ENCODE measurements at regions not wholly inside any gene's neighbourhood (a gene's known extent, or its start where the extent isn't known, plus 50 kb on each side); places are given as distances from the start of the nearest gene placed in this dataset.

GRCh38 chr14:87170179-87170578 is 822.8 kb downstream of the GALC start:
- DNase-seq (ENCODE audit: low read depth in 3 of 3) = no peak

DNA sequence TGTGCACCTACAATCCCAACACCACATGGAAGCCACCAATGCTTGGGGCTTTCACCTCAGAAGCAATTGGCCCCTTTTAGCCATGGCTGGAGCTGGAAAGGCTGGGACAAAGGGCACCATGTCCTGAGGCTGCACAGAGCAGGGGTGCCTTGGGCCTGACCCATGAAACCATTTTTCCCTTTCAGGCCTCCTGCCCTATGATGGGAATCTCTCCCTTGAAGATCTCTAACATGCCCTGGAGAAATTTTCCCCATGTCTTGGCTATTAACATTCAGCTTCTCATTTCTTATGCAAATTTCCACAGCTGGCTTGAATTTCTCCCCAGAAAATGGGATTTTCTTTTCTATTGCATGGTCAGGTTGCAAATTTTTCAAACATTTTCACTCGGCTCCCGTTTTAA is 823.6 kb downstream of the GALC start:
- no peak for DNase-seq (ENCODE audit: low read depth in 3 of 3)

- DNase-seq (ENCODE audit: low read depth in 3 of 3) = no peak
These were observed 831.5 kb downstream of the GALC start for GRCh38 chr14:87161502-87161901.

GRCh38 chr14:87160989-87161388 is 832.0 kb downstream of the GALC start:
- no peak for DNase-seq (ENCODE audit: low read depth in 3 of 3)

- DNase-seq (ENCODE audit: low read depth in 3 of 3) = no peak
These were observed 834.7 kb downstream of the GALC start for GRCh38 chr14:87158283-87158682.

GRCh38 chr14:87156878-87157277 is 836.1 kb downstream of the GALC start:
- DNase-seq (ENCODE audit: low read depth in 3 of 3) = no peak

DNA sequence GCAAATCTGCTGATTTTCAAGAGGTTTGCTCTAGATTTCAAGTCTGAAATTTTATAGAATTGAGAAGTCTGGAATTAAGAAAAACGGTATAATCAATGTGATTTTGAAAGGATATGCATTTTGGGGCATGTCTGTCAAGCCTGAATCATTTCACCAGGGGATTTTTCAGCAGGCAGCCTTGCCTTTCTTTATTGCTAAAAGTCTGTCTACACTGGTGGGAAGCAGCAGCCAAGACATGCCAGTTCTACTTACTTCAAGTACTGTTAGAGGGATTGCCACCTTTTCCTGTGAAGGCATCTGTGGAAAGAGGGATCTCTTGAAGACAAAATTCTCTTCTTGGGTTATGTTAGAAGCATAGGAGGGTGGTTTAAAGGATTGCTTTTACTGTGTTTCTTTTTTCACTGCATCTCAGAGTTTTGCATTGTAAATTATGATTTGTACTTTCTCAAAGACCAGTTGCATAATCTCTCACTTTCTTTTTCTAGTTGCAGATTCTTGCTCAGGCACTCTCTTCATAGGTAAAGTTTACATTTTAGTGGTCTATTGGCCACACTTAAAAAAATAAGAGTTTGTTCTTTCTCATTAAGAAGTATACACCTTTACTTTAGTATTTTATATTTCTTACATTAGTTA is 837.0 kb downstream of the GALC start:
- no peak for DNase-seq (ENCODE audit: low read depth in 3 of 3)

- no peak for DNase-seq (ENCODE audit: low read depth in 3 of 3)
These were observed 839.1 kb downstream of the GALC start for GRCh38 chr14:87153901-87154300.

DNA sequence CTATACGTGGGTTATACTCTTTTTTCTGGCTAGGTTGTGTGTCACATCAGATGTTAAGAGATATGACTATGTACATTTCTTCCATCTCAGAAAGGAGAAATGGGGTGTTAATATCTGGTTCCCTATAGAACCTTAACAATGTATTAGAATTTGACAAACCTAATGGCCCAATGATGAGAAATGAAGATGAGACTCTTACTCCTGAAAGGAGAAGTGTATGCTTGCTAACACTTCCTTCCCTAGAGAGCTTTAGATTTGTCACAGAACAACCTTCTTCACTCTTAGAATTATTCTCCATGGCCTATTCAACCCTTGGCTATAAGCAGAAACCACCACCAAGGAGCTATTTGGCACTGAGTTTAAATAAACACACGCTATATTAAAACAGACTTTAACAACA is 839.6 kb downstream of the GALC start:
- no peak for DNase-seq (ENCODE audit: low read depth in 3 of 3)

DNA sequence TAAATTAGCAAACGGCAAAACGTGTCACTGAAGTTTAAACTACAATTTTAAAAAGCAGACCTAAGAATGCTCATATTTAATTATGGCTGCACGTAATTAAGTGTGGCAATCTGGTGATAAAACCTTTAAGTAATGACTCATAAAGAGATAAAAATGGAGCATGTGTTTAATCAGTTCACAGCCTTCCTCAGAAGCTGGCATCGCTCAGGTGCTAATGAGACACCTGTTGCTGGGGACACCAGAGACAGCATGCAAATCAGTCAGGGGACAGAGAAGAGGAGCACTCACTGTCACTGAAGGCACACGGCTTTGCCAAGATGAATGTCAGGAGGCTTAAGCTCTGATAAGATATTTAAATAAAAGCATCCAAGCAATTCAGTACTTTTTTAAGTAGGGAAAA is 840.3 kb downstream of the GALC start:
- no peak for DNase-seq (ENCODE audit: low read depth in 3 of 3)

DNA sequence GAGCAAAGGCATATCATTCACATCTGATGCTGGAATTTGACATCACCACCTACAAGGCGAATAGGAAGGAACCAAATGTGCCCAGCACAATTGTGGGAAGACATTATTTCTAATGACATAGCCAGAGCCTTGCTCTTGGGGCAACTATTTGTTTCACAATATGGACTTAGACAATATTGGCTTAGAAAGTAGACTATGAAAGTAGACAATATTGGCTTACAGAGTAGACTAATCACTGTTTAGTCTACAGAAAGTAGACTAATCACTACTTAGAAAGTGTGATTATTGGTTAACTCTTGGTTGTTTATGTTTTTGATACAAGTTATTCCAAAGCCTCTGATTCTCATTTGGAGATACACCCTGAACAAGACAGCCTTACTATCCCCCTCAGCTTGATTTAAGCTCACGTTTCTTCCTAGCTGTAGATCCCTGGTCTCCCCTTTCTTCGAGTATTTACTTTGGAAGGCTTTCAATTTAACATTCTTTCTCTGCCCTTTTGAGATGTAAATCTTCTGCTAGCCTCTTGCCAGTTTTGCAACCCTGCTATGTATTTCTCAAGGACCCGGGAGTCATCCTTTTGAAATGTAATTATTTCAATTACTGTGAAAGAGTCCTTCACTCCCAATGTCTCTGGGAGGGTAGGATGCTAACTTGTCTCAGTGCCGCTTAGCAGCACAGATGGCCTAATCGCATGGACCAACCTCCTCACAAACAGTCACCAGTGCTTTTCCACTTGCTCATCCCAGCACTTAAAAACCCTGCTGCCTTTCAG is 843.2 kb downstream of the GALC start:
- DNase-seq (ENCODE audit: low read depth in 3 of 3) = no peak

GRCh38 chr14:87148655-87149054 is 844.3 kb downstream of the GALC start:
- DNase-seq (ENCODE audit: low read depth in 3 of 3) = no peak

DNA sequence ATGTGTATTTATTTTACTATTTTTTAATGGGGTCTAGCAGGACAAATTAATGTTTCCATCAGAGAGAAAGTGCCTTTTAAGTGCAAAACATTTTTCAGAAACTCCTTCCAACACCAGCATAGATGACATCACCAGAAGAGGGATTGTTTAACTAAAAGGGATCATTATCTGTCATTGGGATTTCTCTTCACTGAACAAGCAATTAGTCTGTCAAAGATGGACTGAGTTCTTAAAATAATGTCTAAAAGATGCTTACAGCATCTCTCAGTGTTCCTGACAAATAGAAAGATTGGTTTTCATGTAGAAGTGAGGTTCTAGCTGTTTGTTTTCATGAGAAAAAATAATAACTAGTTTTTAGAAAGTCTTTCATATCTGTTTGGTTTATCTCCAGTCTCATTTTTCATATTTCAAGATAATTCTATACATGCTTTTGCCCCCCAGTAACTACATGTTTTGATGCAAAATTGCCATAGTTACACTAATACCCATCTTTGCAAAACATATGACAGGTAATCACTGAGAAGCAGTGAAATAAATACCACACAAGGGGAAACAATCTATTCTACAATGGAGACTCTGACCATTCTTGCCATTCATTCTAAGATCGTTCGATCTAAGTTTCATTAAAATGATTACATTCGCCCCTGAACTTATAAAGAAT is 850.3 kb downstream of the GALC start:
- no peak for DNase-seq (ENCODE audit: low read depth in 3 of 3)

GRCh38 chr14:87141801-87142200 is 851.2 kb downstream of the GALC start:
- no peak for DNase-seq (ENCODE audit: low read depth in 3 of 3)

DNA sequence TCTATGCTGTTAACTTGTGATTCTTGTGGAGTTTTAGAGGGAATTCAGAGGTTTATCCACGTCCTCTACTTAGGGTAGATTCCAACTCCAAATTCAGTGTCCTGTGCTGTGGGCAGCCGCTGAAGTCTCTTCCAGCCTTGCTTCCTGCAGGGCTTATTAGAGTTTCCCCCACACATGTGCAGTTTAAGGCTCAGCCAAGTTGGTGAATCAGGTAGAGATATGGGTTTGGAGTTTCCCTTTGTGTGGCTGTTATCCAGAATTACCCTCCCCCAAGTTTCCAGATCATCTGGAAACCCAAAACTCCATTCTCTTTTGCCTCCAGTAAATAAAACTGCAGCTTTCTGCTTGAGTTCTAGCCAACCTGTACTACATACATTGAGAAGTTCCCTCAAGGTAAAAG is 853.7 kb downstream of the GALC start:
- DNase-seq (ENCODE audit: low read depth in 3 of 3) = no peak

DNA sequence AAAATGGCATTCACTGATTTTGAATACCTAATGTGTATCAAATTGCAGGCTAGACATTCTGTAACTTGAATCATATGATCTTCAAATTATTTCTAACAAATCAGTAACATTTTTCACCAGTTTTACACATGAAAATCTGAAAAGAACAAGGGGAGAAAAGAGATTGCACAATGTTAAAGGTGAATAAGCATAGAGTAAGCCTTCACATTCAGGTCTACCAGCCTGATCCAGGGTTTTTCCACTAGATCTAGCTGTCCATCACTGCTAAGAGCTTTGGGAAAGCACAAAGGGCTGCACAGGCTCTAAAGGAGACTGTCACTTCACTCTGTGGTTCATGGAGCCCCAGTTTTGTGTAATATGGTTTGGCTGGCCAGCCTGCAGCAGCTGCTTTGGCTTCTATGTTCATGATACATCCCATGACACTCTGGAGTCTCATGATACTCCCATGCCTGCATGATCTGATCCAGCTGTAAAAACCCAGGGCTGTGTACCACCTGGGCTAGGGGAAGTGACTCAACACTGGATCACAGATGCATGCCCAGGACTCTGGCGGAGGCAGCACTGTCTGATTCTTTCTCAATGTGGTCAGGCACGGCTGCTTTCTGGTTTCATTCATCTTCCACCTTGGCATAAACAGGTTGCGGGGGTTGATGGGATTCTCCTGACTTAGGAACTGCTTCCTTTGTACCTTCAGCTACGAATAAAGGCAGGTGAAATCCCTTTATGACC is 859.7 kb downstream of the GALC start:
- no peak for DNase-seq (ENCODE audit: low read depth in 3 of 3)

DNA sequence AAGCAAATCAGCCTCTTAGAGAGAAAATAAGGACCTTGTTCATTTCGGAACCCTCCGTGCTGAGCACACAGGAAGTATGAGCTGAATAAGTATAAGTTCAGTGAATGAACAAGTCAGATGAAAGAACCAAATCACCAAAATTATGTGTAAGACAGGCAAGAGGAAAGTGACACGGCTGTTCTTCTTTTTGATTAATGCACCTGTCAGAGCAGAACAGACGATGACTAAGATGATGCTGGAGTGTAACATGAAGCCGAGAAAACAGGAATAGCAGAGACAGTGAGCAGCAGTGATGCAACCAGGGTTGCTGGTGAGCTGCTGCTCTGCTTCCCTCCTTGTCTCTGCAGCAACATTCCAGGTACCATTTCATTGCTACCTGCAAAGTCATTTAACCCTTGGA is 861.1 kb downstream of the GALC start:
- DNase-seq (ENCODE audit: low read depth in 3 of 3) = no peak

DNA sequence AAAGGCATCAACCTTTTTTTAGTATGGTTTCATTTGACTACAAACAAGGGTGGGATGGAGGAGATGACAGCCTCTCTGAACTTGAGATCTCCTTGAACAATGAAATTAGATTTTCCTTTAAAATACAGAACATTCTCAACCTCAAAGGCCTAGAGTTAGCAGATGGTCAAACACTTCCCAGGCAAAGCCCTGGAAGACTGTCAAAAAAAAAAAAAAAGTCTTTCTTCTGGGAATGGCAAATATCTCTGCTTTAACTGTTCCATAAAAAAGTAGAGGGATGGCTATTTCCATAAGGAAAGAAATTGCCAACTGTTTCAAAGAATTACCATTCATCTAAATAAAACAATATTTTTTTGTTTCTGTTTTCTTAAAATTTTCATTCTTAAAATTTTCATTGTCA is 870.8 kb downstream of the GALC start:
- DNase-seq (ENCODE audit: low read depth in 3 of 3) = no peak

- DNase-seq (ENCODE audit: low read depth in 3 of 3) = no peak
These were observed 871.3 kb downstream of the GALC start for GRCh38 chr14:87121716-87122115.

DNA sequence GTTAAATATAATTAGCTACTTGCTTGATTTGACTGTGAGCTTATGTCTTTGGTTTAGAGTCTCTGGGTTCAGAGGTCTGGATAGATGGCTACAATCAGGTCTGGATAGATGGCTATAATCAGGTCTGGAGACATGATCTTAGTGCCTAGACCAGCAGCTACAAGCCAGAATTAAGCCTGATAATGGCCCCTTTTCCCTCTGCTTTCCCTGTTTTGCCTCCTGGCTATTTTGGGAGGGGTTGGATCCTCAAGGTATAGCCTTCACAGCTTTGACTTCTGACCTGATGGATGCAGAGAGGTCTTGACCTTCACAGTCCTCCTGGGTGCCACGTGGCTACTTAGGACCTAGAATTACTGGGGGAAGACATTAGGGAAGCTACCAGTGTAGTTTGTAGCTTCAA is 877.7 kb downstream of the GALC start:
- no peak for DNase-seq (ENCODE audit: low read depth in 3 of 3)

DNA sequence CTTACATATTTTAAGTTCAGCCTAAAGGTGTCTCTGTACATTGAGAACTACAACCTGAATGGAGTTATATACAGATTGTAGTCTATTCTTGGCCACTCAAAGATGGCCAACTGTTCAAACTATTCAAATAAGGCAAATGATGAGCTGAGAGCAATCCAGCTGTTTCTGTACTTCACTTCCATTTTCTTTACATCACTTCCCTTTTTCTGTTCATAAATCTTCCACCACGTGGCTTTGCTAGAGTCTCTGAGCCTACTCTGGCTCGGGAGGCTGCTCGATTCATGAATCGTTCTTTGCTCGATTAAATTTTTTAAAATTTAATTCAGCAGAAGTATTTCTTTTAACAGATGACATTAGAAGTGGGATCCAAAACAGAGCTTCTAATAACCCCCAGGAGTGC is 879.7 kb downstream of the GALC start:
- DNase-seq (ENCODE audit: low read depth in 3 of 3) = no peak

DNA sequence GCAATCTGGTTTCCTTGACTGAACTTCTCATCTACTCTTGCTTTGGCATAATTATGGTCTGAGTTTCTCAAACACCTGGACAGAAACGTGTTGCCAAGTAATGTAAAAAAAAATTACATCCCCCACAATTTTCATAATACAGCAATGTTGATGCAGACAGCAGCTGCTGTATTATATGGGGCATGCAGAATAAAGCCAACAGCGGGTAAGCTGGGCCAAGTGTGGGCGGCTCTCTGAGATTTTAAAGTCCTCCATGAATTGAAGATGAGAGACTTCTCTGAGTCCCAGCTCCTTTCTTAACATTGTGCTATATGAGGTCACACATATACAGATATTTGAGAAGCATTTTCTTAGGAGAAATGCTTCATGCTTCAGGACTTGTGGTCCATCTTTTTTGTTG is 881.2 kb downstream of the GALC start:
- no peak for DNase-seq (ENCODE audit: low read depth in 3 of 3)

- DNase-seq (ENCODE audit: low read depth in 3 of 3) = no peak
These were observed 881.9 kb downstream of the GALC start for GRCh38 chr14:87111126-87111525.

Data from stimulated activated CD4-positive, alpha-beta T cell treated with anti-CD3 and anti-CD28 coated beads, TNF-alpha, amount 100 ng/mL, for 48 hours (primary cell).